GM18507 (cell line): ENCODE measurements at regions not wholly inside any gene's neighbourhood (a gene's known extent, or its start where the extent isn't known, plus 50 kb on each side); places are given as distances from the start of the nearest gene placed in this dataset.
A peak's percentile ranks its signal among the peaks of the same experiment; 100 is the strongest.
"Not testable (repeated sequence)": the region's sequence is repeated elsewhere in the genome, so short reads cannot be mapped to it uniquely, and the experiment has no call there.

Experiments used
- DNase-seq: peaks from one replicate; pipeline ENCODE4 v3.0.0; 2011; ENCODE audit warnings: low read depth; ENCODE audit not compliant: insufficient read length; ENCODE audit errors: extremely low spot score
- FAIRE-seq: peaks from 2 replicates; lab custom pipeline; 2011; peaks lifted over from hg19 to GRCh38; lab: Jason Lieb, UNC

DNA sequence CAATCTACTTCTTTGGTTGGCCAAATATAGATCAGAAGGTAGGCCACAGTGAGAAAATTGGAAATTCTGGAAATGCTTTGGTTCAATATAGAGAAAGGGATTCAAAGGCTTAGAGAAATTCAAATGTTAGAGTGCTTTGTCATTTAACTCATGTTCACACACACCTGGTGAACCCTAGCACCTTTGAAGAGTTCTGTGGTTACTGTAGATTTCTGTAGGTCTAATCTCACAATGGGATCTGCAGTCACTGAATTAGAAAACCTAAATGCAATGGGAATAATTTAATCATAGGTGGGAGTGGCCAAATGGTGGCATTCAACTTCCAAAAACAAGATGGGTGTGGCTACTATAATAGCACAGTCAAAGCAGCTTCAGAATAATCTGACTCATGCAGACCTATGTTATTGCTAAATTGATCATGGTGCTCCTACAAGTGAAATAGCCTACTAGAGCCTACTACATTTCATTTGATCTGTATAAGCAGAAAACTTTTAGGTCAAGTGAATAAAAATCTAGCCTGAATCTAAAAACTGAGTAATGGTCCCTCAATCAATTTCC, 1152.9 kb downstream of the PCDH9 start:
- no peak for FAIRE-seq

DNA sequence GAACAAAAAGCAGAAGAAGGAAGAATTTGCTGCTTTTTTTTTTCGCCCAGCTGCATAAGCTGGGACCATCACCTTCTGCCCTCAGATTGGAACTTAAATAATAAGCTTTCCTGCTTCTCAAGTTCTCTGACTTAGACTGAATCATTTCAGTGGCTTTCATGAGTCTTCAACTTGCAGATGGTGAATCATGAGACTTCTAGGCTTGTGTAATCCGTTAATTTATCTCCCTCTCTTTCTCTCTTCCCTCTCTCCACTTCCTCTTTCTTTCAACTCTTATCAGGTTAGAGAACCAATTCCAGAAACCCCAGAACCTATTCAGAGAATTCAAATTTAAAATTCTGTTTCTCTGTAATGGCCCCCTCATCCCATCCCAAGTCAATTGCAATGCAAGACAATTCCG, 1153.7 kb downstream of the PCDH9 start:
- FAIRE-seq: no peak
- no peak for DNase-seq

More for the DNA sequence above, 1152.9 kb downstream of the PCDH9 start:
- no peak for DNase-seq

- DNase-seq (no peak), FAIRE-seq (no peak)
These were observed 1156.0 kb downstream of the PCDH9 start for GRCh38 chr13:66074018-66074615.

- not testable (repeated sequence) for DNase-seq, FAIRE-seq
These were observed 1158.0 kb downstream of the PCDH9 start for GRCh38 chr13:66072097-66072496.

GRCh38 chr13:66071608-66072007, 1158.5 kb downstream of the PCDH9 start:
- FAIRE-seq (no peak), DNase-seq (no peak)

DNA sequence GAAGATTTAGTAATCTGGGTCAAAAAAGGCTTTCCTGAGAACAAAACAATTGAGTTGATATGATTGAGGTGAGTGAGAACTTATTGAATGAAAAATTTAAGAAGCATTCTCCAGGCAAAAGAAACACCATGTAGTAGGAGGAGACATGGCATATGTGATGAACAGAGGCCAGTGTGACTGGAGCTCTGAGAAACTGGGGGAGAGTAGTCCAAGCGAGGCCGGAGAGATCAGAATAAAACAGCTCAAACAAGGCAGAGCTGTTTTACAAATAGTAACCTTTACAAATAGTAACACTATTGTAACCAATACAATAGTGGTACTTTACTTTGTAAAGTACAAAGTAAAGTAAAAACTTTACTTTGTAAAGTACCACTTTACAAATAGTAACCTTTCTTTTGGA, 1159.1 kb downstream of the PCDH9 start:
- FAIRE-seq: no peak
- no peak for DNase-seq

- DNase-seq (no peak), FAIRE-seq (no peak)
These were observed 1160.6 kb downstream of the PCDH9 start for GRCh38 chr13:66069570-66069969.

- DNase-seq: no peak
- FAIRE-seq: no peak
These were observed 1161.5 kb downstream of the PCDH9 start for GRCh38 chr13:66068683-66069082.

DNA sequence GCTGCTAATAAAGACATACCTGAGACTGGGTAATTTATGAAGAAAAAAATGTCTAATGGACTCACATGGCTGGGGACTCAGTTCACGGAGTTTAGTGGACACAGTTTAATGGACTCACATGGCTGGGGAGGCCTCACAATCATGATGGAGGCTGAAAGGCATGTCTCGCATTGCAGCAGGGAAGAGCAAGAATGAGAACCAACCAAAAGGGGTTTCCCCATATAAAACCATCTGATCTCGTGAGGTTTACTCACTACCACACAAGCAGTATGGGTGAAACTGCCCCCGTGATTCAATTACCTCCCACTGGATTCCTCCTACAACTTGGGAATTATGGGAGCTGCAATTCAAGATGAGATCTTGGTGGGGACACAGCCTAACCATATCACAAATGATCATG, 1181.2 kb downstream of the PCDH9 start:
- FAIRE-seq (no peak), DNase-seq (no peak)

GRCh38 chr13:66040506-66040905, 1189.6 kb downstream of the PCDH9 start:
- no peak for DNase-seq

DNA sequence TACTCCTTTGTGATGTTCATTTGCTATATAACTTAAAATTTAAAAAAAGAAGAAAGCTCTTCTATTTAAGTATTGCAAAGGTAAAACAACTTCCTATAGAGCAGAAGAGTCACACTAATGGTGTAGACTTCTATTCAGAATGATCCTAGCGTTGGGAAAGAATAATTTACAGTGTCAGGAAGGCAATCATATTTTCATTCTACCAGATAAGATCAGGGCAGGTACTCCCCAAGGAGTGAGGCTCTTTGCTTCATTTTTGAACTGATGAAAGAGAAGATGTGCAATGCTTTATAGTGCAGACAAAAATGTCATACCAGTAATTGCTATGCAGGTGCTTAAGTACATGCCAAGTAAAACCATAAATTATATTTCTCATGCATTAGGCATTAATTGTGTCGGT, 1193.0 kb downstream of the PCDH9 start:
- no peak for FAIRE-seq
- no peak for DNase-seq

More at GRCh38 chr13:66040506-66040905, 1189.6 kb downstream of the PCDH9 start:
- FAIRE-seq: no peak

- DNase-seq (no peak), FAIRE-seq (no peak)
These were observed 1193.5 kb downstream of the PCDH9 start for GRCh38 chr13:66036636-66037035.

GRCh38 chr13:66036024-66036614, 1194.0 kb downstream of the PCDH9 start:
- no peak for FAIRE-seq
- no peak for DNase-seq

- no peak for FAIRE-seq
- DNase-seq: no peak
These were observed 1196.2 kb downstream of the PCDH9 start for GRCh38 chr13:66033924-66034323.

- DNase-seq: no peak
- FAIRE-seq: no peak
These were observed 1208.3 kb downstream of the PCDH9 start for GRCh38 chr13:66021846-66022245.

DNA sequence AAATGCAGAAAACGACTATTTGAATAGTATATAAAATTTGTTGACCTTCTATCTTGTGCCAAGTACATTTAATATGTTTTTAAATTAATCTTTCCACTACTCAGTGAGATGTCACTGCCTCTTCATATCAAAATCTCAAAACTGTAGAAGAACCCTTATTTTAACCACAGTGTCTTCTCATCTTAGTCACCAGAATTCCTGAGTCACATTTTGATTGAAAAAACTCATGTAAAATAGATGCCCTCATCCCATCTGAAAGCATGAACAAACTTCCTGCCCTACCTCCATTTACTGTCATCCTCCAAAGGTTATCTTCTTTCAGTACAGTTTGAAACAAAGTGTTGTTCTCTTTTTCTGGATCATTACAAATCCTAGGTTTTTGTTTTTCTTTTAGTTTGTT, 1215.4 kb downstream of the PCDH9 start:
- no peak for FAIRE-seq
- DNase-seq: no peak

GRCh38 chr13:66009241-66009640, 1220.9 kb downstream of the PCDH9 start:
- DNase-seq: no peak
- FAIRE-seq: no peak

GRCh38 chr13:66003558-66003957, 1226.6 kb downstream of the PCDH9 start:
- no peak for FAIRE-seq
- no peak for DNase-seq

DNA sequence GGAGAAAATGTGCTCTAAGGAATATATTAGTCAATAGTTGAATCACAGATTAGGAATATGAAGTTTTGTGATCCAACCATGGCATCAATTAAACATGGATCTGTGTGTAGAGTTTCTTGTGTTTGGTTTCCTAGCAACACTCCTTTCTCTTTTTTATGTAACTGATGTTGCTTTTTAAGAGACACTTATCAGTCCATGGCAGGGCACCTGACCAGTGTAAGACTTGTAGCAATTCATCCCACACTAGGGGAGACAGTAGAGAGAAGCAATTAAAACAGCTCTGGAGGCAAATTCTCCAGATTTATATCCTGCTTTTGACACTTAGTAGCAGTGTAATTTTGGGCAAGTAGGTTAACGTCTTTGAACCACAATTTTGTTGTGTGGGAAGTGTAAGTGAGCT, 1229.0 kb downstream of the PCDH9 start:
- FAIRE-seq: peak; percentile 31
- no peak for DNase-seq

DNA sequence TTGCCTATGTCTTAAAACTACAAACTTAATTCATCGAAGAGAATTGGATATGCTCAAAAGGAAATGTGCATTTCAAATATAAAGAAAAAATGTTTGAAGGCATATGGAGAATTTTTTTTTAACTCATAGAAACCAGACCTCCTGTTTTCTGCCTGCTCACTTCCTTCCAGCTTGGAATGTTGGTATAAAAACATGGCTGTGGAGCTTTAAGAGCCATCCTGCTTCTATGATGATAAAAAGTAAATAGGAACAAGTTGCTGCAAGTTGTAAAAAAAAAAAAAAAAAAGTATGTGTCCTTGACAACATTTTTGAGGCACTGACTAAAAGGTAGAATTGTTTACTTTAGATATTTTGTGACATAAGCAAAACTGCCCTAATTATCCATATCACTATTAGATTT, 1230.7 kb downstream of the PCDH9 start:
- DNase-seq (no peak), FAIRE-seq (no peak)

GRCh38 chr13:65990684-65991083, 1239.5 kb downstream of the PCDH9 start:
- FAIRE-seq: no peak
- DNase-seq: no peak
